ENCODE measurements at regions not wholly inside any gene's neighbourhood (a gene's known extent, or its start where the extent isn't known, plus 50 kb on each side); places are given as distances from the start of the nearest gene placed in this dataset.

DNA sequence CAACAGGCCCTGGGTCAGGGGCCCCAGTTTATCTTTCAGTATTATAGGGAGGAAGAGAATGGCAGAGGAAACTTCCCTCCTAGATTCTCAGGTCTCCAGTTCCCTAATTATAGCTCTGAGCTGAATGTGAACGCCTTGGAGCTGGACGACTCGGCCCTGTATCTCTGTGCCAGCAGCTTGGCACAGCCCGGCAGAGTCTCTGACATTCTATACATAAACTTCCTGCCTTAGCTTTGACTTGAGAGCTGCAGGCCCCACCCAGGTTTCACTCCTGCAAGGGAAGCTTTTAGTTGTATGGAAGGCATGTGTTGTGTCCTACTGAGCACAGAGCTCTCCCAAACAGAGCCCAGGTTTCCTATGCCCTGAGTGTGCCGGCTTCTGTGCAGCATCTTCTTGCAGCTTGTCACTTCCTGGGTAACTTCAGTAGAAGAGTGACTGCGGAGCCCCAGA, 205.6 kb upstream of the PRSS58 start:
- Histone ChIP-seq H3K4me1 (no peaks in the 10 kb centered on the region), H3K27ac (no peak overlapping the region), H3K9me3 (no peaks in the 10 kb centered on the region), H3K36me3 (no peaks in the 10 kb centered on the region), H3K27me3 (no peaks in the 10 kb centered on the region), H3K9ac (ENCODE audit: low read depth in 2 of 2, low read length in 2 of 2) (no peak overlapping the region), H3K4me3 (no peak overlapping the region)
- no peak for TF ChIP-seq CTCF (IDR thresholded peaks at IDR 0.05)
- no peak for DNase-seq
- intact Hi-C loops (cut with DNase I), result no loop called here

GRCh38 chr7:142461437-142461836, 203.6 kb upstream of the PRSS58 start:
- H3K27me3 ChIP-seq, result no peaks in the 10 kb centered on the region
- DNase-seq, result no peak
- H3K36me3 ChIP-seq, result no peaks in the 10 kb centered on the region
- no peaks in the 10 kb centered on the region for H3K9me3 ChIP-seq
- H3K9ac ChIP-seq (ENCODE audit: low read depth in 2 of 2, low read length in 2 of 2), result no peak overlapping the region
- intact Hi-C loops (cut with DNase I), result no loop called here
- no peaks in the 10 kb centered on the region for H3K4me1 ChIP-seq
- H3K27ac ChIP-seq, result no peak overlapping the region
- H3K4me3 ChIP-seq, result no peak overlapping the region
- TF ChIP-seq CTCF (IDR thresholded peaks at IDR 0.05), result no peak

- Histone ChIP-seq H3K9ac (ENCODE audit: low read depth in 2 of 2, low read length in 2 of 2) (no peak overlapping the region), H3K4me3 (no peak overlapping the region), H3K4me1 (no peaks in the 10 kb centered on the region), H3K27me3 (no peaks in the 10 kb centered on the region), H3K36me3 (no peaks in the 10 kb centered on the region), H3K27ac (no peak overlapping the region), H3K9me3 (no peaks in the 10 kb centered on the region)
- intact Hi-C loops (cut with DNase I), result no loop called here
- DNase-seq, result no peak
- TF ChIP-seq CTCF (IDR thresholded peaks at IDR 0.05), result no peak
Observed at GRCh38 chr7:142460402-142461117, 202.7 kb upstream of the PRSS58 start.

GRCh38 chr7:142459551-142459963, 201.7 kb upstream of the PRSS58 start:
- no peak overlapping the region for H3K4me3 ChIP-seq
- H3K36me3 ChIP-seq, result no peaks in the 10 kb centered on the region
- TF ChIP-seq CTCF (IDR thresholded peaks at IDR 0.05), result peak; percentile 79
- no peak overlapping the region for H3K27ac ChIP-seq
- DNase-seq, result peak; percentile 39
- H3K9me3 ChIP-seq, result no peaks in the 10 kb centered on the region
- H3K4me1 ChIP-seq, result no peaks in the 10 kb centered on the region
- intact Hi-C loops (cut with DNase I), result no loop called here
- H3K27me3 ChIP-seq, result no peaks in the 10 kb centered on the region
- H3K9ac ChIP-seq (ENCODE audit: low read depth in 2 of 2, low read length in 2 of 2), result no peak overlapping the region

DNA sequence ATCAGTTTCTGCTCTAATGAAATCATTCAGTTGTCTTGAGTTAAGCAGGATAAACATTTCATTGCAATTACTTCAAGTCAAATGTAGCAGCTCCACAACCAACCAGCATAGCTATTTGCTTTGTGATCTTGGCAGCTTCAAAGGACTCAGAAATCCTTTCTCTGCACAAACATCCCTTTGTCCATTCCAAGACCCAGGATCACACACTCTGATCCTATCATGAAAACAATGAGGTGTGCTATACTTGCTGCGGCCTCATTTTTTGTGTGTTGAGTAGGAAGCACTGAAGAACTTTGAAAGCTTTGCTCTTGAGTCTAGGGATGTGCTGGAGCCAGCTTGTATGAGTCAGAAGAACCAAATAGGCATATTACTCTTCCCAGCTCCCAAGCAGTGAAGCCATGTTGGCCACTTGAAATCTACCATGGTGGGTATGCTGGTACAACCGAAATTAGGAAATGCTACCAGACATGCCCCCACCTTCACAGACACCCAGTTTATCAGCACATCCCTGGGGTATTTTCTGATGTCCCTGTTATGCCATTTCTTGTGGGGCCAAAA, 199.4 kb upstream of the PRSS58 start:
- Histone ChIP-seq H3K4me3 (no peak overlapping the region), H3K27me3 (no peaks in the 10 kb centered on the region), H3K36me3 (no peaks in the 10 kb centered on the region), H3K9me3 (no peaks in the 10 kb centered on the region), H3K27ac (no peak overlapping the region), H3K4me1 (no peaks in the 10 kb centered on the region), H3K9ac (ENCODE audit: low read depth in 2 of 2, low read length in 2 of 2) (no peak overlapping the region)
- no peak for TF ChIP-seq CTCF (IDR thresholded peaks at IDR 0.05)
- no peak for DNase-seq
- intact Hi-C loops (cut with DNase I), result no loop called here
